HUES6 (cell line): ENCODE measurements at regions not wholly inside any gene's neighbourhood (a gene's known extent, or its start where the extent isn't known, plus 50 kb on each side); places are given as distances from the start of the nearest gene placed in this dataset.

Source experiments
- H3K27ac ChIP-seq: 2 replicates; pipeline ENCODE4 v1.7.0; 2013; ENCODE audit warnings: low read depth, mild to moderate bottlenecking, low read length, inconsistent platforms
- H3K27me3 ChIP-seq: 2 replicates; pipeline ENCODE4 v1.6.1; 2013; ENCODE audit warnings: low read length; ENCODE audit not compliant: control insufficient read depth, insufficient read depth
- H3K36me3 ChIP-seq: 2 replicates; pipeline ENCODE4 v1.6.1; 2013; ENCODE audit warnings: low read length; ENCODE audit not compliant: control insufficient read depth, insufficient read depth
- H3K4me1 ChIP-seq: 2 replicates; pipeline ENCODE4 v1.6.1; 2013; ENCODE audit warnings: low read length; ENCODE audit not compliant: control insufficient read depth, insufficient read depth
- H3K4me3 ChIP-seq: 2 replicates; pipeline ENCODE4 v1.5.1; 2013; ENCODE audit warnings: low read depth, low read length
- H3K9ac ChIP-seq: one replicate; pipeline ENCODE4 v1.6.1; 2013; ENCODE audit warnings: mild to moderate bottlenecking, low read length
- H3K9me3 ChIP-seq: 2 replicates; pipeline ENCODE4 v1.6.1; 2013; ENCODE audit warnings: low read depth, low read length; ENCODE audit not compliant: control insufficient read depth, insufficient read depth

DNA sequence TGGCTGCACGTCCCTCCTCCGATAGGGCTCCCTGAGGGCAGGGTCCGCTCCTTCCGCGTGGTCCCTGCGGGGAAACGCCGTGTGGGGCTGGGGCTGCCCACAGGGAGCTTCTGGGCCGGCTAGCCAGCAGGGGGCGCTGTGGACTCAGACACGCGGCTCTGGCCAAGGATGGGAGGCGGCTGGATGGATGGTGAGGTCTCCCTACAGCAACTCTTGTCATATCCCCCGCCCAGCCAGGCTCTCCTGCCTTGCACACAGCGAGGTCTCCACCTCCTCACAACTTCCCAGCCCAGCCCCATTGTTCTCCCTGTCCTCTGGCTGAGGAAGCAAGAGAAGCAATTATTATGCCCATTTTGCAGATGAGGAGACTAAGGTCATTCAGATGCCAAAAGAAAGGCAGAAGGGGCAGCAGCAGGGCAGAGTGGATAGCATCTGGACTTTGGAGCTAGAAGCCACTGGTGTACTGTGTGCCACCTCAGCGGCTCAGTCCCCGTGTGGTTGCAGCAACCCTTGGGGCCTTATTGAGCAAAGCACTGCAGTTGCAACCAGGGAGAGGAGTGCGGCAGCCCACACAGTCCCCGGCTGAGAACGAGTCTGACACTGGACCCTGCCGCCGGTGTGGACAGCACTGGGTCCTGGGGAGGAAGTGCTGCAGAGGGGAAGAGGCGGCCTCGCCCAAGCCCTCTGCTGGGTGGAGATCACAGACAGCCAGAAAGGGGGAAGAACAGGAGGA, 99.0 kb downstream of the ZFP36L2 start:
- H3K9ac ChIP-seq, result no peak overlapping the region
- no peak overlapping the region for H3K27ac ChIP-seq
- no peaks in the 10 kb centered on the region for H3K27me3 ChIP-seq
- no peak overlapping the region for H3K4me3 ChIP-seq
- no peaks in the 10 kb centered on the region for H3K9me3 ChIP-seq
- no peaks in the 10 kb centered on the region; the same call in 1 of the 2 replicates for H3K4me1 ChIP-seq
- no peaks in the 10 kb centered on the region for H3K36me3 ChIP-seq

DNA sequence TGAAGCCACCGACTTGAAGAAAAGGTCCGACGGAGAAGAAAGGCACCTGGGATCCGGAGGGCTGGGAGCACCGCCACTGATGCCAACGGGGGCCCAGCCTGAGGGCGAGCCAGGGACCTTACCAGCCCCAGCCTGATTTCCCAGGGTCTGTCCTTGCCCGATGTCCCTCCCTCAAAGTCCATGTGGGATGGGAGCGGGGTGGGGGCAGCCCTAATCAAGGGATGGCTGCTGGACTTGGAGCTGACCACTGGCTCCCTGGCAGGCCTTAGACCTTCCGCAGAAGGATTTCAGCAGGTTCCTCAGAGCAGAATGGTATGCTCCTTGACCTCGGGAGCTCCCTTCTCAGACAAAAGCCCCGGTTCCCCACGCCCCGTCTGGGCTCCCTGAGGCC, 99.6 kb downstream of the ZFP36L2 start:
- no peak overlapping the region for H3K4me3 ChIP-seq
- H3K36me3 ChIP-seq, result no peaks in the 10 kb centered on the region
- H3K4me1 ChIP-seq, result no peaks in the 10 kb centered on the region; the same call in 1 of the 2 replicates
- H3K9ac ChIP-seq, result no peak overlapping the region
- H3K9me3 ChIP-seq, result no peaks in the 10 kb centered on the region
- no peak overlapping the region for H3K27ac ChIP-seq
- H3K27me3 ChIP-seq, result no peaks in the 10 kb centered on the region

DNA sequence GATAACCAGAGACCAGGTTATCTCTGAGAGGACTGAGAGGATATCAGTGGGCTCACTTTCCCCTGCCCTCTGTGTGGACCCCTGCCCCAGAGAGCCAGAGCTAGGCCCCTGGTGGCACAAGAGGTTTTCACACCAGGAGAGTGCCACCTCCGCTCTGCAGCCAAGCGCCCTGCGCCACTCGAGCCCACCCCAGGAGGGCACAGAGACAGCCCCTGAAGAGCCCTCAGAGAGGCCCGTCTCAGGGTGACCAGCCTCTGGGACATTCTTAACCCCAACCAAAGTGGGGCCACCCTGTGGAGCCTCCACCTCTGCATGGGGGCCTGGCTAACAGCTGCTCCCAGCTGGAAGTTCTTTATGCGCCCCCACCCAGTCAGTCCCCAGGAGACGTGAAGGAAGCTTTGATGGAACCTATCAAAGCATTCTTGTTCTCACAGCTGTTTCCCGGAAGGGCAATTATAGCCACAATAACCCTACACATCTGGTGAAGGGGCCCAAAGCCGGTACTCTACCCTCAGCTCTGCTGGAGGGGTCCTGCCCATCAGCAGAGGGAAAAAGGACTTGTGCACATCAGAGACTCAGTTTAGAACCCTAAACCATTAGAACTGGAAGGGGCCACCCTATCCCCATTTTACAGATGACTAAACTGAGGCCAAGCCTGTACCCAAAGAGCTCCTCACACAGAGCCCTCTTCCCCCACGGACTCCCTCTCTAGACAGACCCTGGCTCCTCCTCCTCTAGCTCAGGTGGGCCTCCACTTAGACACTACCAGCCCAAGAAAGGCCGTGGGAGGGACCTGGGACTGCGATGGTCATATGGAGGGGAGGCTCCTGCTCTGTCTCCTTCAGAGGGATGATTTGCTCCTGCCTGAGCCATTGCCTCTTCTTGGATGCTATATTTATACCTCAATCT, 101.1 kb downstream of the ZFP36L2 start:
- no peaks in the 10 kb centered on the region for H3K27me3 ChIP-seq
- no peak overlapping the region for H3K27ac ChIP-seq
- H3K4me1 ChIP-seq, result no peaks in the 10 kb centered on the region; the same call in 1 of the 2 replicates
- no peak overlapping the region for H3K9ac ChIP-seq
- no peak overlapping the region for H3K4me3 ChIP-seq
- H3K9me3 ChIP-seq, result no peaks in the 10 kb centered on the region
- H3K36me3 ChIP-seq, result no peaks in the 10 kb centered on the region

DNA sequence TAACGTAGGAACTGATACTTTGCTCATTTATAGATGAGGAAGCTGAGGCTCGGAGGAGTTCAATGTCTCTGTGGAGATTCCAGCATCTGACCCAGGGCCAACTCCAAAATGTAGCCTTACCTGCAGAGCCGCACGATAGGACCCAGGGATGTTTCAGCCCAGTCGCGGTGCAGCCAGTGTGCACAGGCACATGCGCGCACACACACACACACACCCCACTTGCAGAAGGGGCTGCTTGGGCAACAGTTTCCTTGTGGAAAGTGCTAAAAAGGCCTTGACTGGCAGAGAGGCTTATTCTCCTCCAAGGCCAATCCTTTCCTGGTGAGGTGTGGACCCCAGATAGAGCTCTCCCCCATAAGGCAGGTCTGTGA, 101.7 kb downstream of the ZFP36L2 start:
- H3K9me3 ChIP-seq, result peaks cover 1% of the 10 kb centered on the region
- H3K4me1 ChIP-seq, result no peaks in the 10 kb centered on the region
- H3K9ac ChIP-seq, result no peak overlapping the region
- no peak overlapping the region for H3K27ac ChIP-seq
- no peak overlapping the region for H3K4me3 ChIP-seq
- no peaks in the 10 kb centered on the region for H3K36me3 ChIP-seq
- H3K27me3 ChIP-seq, result no peaks in the 10 kb centered on the region

DNA sequence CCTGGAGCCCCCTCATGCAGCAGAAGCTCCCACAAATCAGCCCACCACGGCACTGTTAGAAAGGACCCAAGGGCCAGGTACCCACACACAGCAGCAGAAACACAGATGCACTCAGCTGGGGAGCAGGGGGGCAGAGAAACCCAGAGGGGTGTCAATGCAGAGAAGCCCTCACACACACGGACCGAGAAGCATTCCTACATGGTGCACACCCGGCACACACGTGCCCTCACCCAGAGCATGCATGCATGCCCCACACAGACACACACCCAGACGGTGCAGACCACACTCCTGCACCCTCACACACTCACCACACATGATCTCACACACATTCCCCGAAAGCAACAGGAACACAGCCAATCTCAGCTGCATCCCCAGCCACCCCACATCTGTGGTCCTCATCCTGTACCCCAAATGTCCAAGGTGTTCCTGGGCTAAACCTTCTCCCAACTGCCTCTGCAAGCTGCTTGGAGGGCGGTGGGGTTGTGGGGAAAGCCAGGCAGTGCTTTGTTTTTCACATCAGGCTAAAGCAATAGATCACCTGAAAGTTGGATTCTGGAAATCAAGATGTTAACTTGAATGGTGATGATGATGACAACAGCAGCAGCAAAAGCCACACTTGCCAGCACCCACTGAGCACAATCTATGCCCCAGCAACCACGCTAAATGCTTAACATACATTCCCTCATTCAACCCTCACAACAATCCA, 102.3 kb downstream of the ZFP36L2 start:
- Histone ChIP-seq H3K9ac (no peak overlapping the region), H3K9me3 (peaks cover 6% of the 10 kb centered on the region), H3K27me3 (no peaks in the 10 kb centered on the region), H3K4me3 (no peak overlapping the region), H3K27ac (no peak overlapping the region), H3K4me1 (no peaks in the 10 kb centered on the region), H3K36me3 (no peaks in the 10 kb centered on the region)

DNA sequence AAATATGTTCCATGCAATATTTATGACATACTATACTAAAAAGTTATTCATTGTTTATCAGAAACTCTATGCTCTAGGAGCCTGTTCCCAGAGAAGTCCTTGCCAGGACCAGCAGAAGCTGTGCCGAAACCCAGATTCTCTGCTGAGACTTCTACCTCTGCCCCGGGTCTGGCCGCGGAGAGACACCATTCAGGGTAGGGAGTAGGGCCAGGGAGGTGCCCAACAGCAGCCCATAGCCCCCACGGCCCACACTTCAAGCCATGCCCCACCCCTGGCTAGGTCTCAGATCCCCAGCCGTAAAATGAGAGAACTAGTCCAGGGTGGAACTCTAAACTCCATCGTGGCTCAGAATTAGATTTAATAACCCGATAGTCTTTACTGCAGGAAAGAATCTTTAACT, 102.9 kb downstream of the ZFP36L2 start:
- H3K36me3 ChIP-seq, result no peaks in the 10 kb centered on the region

DNA sequence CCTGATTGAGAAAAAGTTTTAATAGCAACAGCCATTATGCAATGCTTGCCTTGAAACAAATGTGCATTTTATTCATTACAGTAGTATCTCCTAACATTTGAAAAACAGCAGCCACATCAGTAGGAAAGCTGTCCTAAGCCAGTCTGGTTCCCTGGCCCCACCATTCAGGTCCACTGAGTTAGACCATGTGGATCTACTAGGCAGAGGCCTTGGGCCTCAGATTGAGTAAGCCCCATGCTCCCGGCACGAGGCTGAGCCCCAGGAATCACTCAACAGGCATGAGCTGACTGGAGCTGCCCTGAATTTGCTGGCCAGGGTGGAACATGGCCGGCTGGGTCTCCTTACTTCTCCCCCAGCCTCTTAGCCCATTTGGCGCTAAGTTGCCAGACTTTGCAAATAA, 103.4 kb downstream of the ZFP36L2 start:
- Histone ChIP-seq H3K9ac (no peak overlapping the region), H3K27ac (no peak overlapping the region), H3K4me1 (no peaks in the 10 kb centered on the region), H3K4me3 (no peak overlapping the region), H3K27me3 (no peaks in the 10 kb centered on the region), H3K36me3 (no peaks in the 10 kb centered on the region), H3K9me3 (peaks cover 13% of the 10 kb centered on the region)

More for the DNA sequence above, 102.9 kb downstream of the ZFP36L2 start:
- Histone ChIP-seq H3K4me1 (no peaks in the 10 kb centered on the region), H3K9me3 (peaks cover 13% of the 10 kb centered on the region), H3K9ac (no peak overlapping the region), H3K27ac (no peak overlapping the region), H3K4me3 (no peak overlapping the region), H3K27me3 (no peaks in the 10 kb centered on the region)

DNA sequence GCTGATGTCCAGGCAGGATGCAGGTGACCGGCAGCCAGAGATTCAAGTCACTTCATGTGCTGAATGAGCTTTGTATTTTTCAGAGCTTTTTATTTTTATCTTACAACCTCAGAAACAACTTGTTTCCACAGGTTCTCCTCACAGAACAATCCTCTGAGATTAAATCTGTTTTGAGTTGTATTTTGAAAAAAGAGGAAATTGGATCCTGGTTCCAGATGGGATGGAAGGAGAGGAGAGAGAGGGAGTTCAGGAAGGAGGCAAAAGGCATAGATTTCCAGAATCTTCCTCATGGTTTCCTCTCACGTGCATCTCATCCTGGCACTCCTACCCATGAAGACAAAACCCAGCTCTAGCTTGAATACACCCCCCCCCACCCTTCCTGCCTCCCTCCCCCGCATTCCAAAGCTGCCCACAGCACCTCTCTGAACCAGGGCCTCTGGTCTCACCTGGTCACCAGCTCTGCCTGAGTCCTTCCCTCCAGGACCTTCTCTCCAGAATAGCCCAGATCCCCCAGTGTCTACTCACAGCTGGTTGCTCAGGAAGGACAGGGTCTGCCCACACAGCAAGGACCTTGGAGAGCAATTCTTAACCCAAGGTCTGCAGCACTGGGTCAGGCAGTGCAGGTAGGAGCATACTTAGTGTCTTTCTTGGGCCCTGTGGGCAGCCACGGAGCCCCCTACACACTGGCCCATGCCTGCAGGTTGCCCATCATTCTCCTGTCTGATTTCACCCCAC, 104.7 kb downstream of the ZFP36L2 start:
- Histone ChIP-seq H3K27ac (no peak overlapping the region), H3K4me1 (no peaks in the 10 kb centered on the region)

DNA sequence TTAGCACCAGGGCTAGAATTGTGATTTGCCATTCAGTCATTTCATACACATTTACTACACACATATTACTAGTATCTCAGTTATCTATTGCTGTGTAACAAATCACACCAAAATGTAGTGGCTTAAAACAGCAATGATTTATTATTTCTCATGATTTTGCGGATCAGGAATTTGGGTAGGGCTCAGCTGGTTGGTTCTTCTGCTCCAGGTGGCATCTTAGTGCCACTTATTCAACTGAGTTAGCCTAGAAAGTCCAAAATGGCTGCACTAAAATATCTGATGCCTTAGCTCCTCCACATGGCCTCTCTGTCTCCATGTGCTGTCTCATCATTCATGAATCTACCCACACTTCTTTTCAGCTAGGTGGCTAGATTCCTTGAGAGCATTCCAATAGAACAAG, 107.1 kb downstream of the ZFP36L2 start:
- peaks cover 13% of the 10 kb centered on the region for H3K9me3 ChIP-seq
- H3K4me3 ChIP-seq, result no peak overlapping the region
- H3K4me1 ChIP-seq, result no peaks in the 10 kb centered on the region
- H3K27ac ChIP-seq, result no peak overlapping the region
- no peaks in the 10 kb centered on the region for H3K27me3 ChIP-seq
- no peak overlapping the region for H3K9ac ChIP-seq
- no peaks in the 10 kb centered on the region for H3K36me3 ChIP-seq

More for the DNA sequence above, 104.7 kb downstream of the ZFP36L2 start:
- Histone ChIP-seq H3K27me3 (no peaks in the 10 kb centered on the region), H3K36me3 (no peaks in the 10 kb centered on the region), H3K9ac (no peak overlapping the region), H3K9me3 (peaks cover 13% of the 10 kb centered on the region), H3K4me3 (no peak overlapping the region)

DNA sequence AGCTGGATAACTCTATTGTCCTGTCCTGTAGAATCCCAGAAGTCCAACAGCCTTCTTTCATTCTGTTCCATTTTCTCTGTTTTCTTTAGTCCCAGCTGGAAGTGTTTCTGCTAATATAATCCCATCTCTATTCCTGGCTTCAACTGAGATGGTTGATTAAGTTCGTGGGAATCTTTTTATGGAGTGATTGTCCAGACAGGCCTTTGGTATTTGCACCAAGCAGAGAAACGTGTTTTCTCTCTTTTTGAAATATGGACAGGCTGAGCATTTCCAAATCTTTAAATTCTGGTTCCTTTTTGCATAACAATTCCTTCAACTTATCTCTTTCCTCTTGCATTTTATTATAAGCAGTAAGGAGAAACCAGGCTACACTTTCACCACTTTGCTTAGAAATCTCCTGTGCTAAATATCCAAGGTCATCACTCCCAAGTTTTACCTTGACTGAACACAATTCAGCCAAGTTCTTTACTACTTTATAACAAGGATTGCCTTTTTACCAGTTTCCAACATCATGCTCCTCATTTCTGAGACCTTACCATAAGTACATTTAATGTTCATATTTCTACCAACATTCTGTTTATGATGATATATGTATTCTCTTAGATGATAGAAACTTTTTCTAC, 108.8 kb downstream of the ZFP36L2 start:
- no peak overlapping the region for H3K27ac ChIP-seq
- peaks cover 13% of the 10 kb centered on the region for H3K9me3 ChIP-seq
- no peaks in the 10 kb centered on the region for H3K27me3 ChIP-seq
- H3K4me3 ChIP-seq, result no peak overlapping the region
- H3K36me3 ChIP-seq, result no peaks in the 10 kb centered on the region
- no peaks in the 10 kb centered on the region for H3K4me1 ChIP-seq
- H3K9ac ChIP-seq, result no peak overlapping the region
